ENCODE measurements at regions not wholly inside any gene's neighbourhood (a gene's known extent, or its start where the extent isn't known, plus 50 kb on each side); places are given as distances from the start of the nearest gene placed in this dataset.

GRCh38 chr14:34122081-34122480 lies 171.2 kb upstream of the EGLN3 start (continued):
- TF ChIP-seq XRCC4 (IDR thresholded peaks at IDR 0.05; ENCODE audit: extremely low read depth, insufficient read depth, insufficient read length): no peak
- TF ChIP-seq CAMTA2 (CRISPR knock-in tag; conservative IDR thresholded peaks at IDR 0.05): no peak
- no peak for TF ChIP-seq SMC3 (conservative IDR thresholded peaks at IDR 0.05; ENCODE audit: insufficient read depth, low read depth, low read length)
- TF ChIP-seq MGA (IDR thresholded peaks at IDR 0.05): no peak
- TF ChIP-seq EZH2 (IDR thresholded peaks at IDR 0.05; ENCODE audit: borderline replicate concordance, low read depth, low read length): no peak
- TF ChIP-seq ZNF197 (CRISPR knock-in tag; IDR thresholded peaks at IDR 0.05; ENCODE audit: low read depth): no peak
- peak in 1 of 2 experiments; percentile 25; a peak in 1 of 4 replicates for TF ChIP-seq KDM1A (IDR thresholded peaks at IDR 0.05)
- TF ChIP-seq MYC (IDR thresholded peaks at IDR 0.05; ENCODE audit: low read depth, low read length): no peak
- no peak for TF ChIP-seq MYC (CRISPR knock-in tag; IDR thresholded peaks at IDR 0.05; ENCODE audit: borderline replicate concordance, low read depth)
- TF ChIP-seq DACH1 (IDR thresholded peaks at IDR 0.05; ENCODE audit: partially characterized antibody): no peak
- TF ChIP-seq STAG1 (CRISPR knock-in tag; IDR thresholded peaks at IDR 0.05; ENCODE audit: borderline replicate concordance): no peak
- TF ChIP-seq GMEB1 (CRISPR knock-in tag; IDR thresholded peaks at IDR 0.05): no peak
- no peak for TF ChIP-seq TEAD2 (tag; IDR thresholded peaks at IDR 0.05)
- TF ChIP-seq ELF1 (tag; IDR thresholded peaks at IDR 0.05): no peak
- no peak for TF ChIP-seq LARP7 (IDR thresholded peaks at IDR 0.05)
- TF ChIP-seq ZNF408 (CRISPR knock-in tag; IDR thresholded peaks at IDR 0.05; ENCODE audit: low read depth): no peak
- no peak for TF ChIP-seq ZNF184 (CRISPR knock-in tag; IDR thresholded peaks at IDR 0.05)
- TF ChIP-seq ZNF561 (CRISPR knock-in tag; conservative IDR thresholded peaks at IDR 0.05): no peak

Measured in K562 (cell line).